H1 (cell line): ENCODE measurements at regions not wholly inside any gene's neighbourhood (a gene's known extent, or its start where the extent isn't known, plus 50 kb on each side); places are given as distances from the start of the nearest gene placed in this dataset.

Experiments
- CTCF ChIA-PET: fragments of 300-600 bp; sonication (Branson Sonifier 250); formaldehyde crosslinking; loops from one replicate; lab custom pipeline; 2021; ENCODE audit not compliant: partially characterized antibody; lab: Charles Lee
- POLR2A ChIA-PET: fragments of 300-600 bp; sonication (Branson Sonifier 250); formaldehyde crosslinking; loops from one replicate; lab custom pipeline; 2021; ENCODE audit warnings: inconsistent platforms; ENCODE audit not compliant: partially characterized antibody; lab: Charles Lee
- DNase-seq, 2 experiments: peaks; one replicate each; pipeline versions ENCODE4 v3.0.0 to v3.0.0-alpha.2; 2010 to 2022; ENCODE audit warnings: low spot score in 2 of 2, low read depth in 1 of 2, mixed read lengths in 1 of 2
- FAIRE-seq: peaks from 2 replicates; lab custom pipeline; 2011; peaks lifted over from hg19 to GRCh38; lab: Jason Lieb, UNC
- H2AFZ ChIP-seq: 2 replicates; pipeline ENCODE4 v1.8.1; 2012; ENCODE audit warnings: low read length, inconsistent platforms
- H2AK5ac ChIP-seq: 2 replicates; pipeline ENCODE4 v1.6.1; 2013; ENCODE audit warnings: low read depth, low read length
- H2BK120ac ChIP-seq: replicated peaks from 2 replicates; pipeline ENCODE3; 2013; ENCODE audit warnings: low read depth, low read length, inconsistent platforms
- H2BK12ac ChIP-seq: 2 replicates; pipeline ENCODE4 v1.6.1; 2013; ENCODE audit warnings: low read depth, low read length
- H2BK15ac ChIP-seq: 2 replicates; pipeline ENCODE4 v1.6.1; 2013; ENCODE audit warnings: low read length
- H2BK20ac ChIP-seq: 2 replicates; pipeline ENCODE4 v1.6.1; 2013; ENCODE audit warnings: low read length
- H2BK5ac ChIP-seq: 2 replicates; pipeline ENCODE4 v1.6.1; 2013; ENCODE audit warnings: low read depth, low read length
- H3K14ac ChIP-seq: 2 replicates; pipeline ENCODE4 v1.6.1; 2013; ENCODE audit warnings: inconsistent platforms; ENCODE audit not compliant: insufficient read length
- H3K18ac ChIP-seq: 2 replicates; pipeline ENCODE4 v1.6.1; 2013; ENCODE audit warnings: low read length; ENCODE audit errors: extremely low read depth
- H3K23ac ChIP-seq: 2 replicates; pipeline ENCODE4 v1.6.1; 2013; ENCODE audit warnings: inconsistent platforms; ENCODE audit not compliant: insufficient read length
- H3K23me2 ChIP-seq: 2 replicates; pipeline ENCODE4 v1.6.1; 2013; ENCODE audit warnings: low read depth, low read length
- H3K27ac ChIP-seq: 2 replicates; pipeline ENCODE4 v1.6.1; 2011; ENCODE audit warnings: low read depth, low read length, inconsistent platforms
- H3K27me3 ChIP-seq, 4 experiments: replicated peaks in 1 of 4; 1 replicate in 1 of 4; 2 replicates in 3 of 4; pipeline versions ENCODE4 v1.6.1 to v1.8.1; 2011 to 2013; ENCODE audit warnings: low read length in 3 of 4, mild to moderate bottlenecking in 3 of 4, inconsistent platforms in 2 of 4, mixed read lengths in 2 of 4, moderate library complexity in 1 of 4; ENCODE audit not compliant: control insufficient read depth in 3 of 4, insufficient read depth in 3 of 4; ENCODE audit errors: extremely low read depth in 1 of 4
- H3K36me3 ChIP-seq, 4 experiments: 2 replicates each; pipeline versions ENCODE4 v1.6.1 to v1.8.1; 2011 to 2013; ENCODE audit warnings: mild to moderate bottlenecking in 4 of 4, low read length in 3 of 4, moderate library complexity in 2 of 4, control low read depth in 1 of 4, inconsistent platforms in 1 of 4; ENCODE audit not compliant: insufficient read depth in 4 of 4, control insufficient read depth in 2 of 4
- H3K4ac ChIP-seq: replicated peaks from 2 replicates; pipeline ENCODE3; 2013; ENCODE audit warnings: low read length, low read depth, mixed read lengths, inconsistent platforms; ENCODE audit not compliant: insufficient read length
- H3K4me1 ChIP-seq, 4 experiments: replicated peaks in 1 of 4; 1 replicate in 1 of 4; 2 replicates in 3 of 4; pipeline versions ENCODE4 v1.6.1 to v1.8.1; 2011 to 2013; ENCODE audit warnings: low read length in 3 of 4, inconsistent platforms in 2 of 4, mixed read lengths in 1 of 4; ENCODE audit not compliant: insufficient read depth in 4 of 4, control insufficient read depth in 3 of 4
- H3K4me2 ChIP-seq, 2 experiments: 2 replicates each; pipeline versions ENCODE4 v1.6.1 to v1.8.1; 2011 to 2013; ENCODE audit warnings: low read depth in 2 of 2, low read length in 2 of 2, control low read depth in 1 of 2, inconsistent platforms in 1 of 2, mild to moderate bottlenecking in 1 of 2; ENCODE audit not compliant: insufficient read depth in 1 of 2
- H3K4me3 ChIP-seq, 4 experiments: fragments of 200-600, 300-600 bp in 1 of 4; sonication (generic), shearing (Covaris generic), sonication (Bioruptor Twin) in 1 of 4; 2 replicates each; pipeline versions ENCODE4 v1.5.1 to v1.8.1; 2011 to 2016; ENCODE audit warnings: low read length in 4 of 4, low read depth in 3 of 4, control low read depth in 2 of 4, inconsistent platforms in 2 of 4, mild to moderate bottlenecking in 2 of 4, mixed read lengths in 1 of 4, moderate library complexity in 1 of 4; ENCODE audit not compliant: insufficient read depth in 2 of 4; ENCODE audit errors: extremely low read depth in 1 of 4
- H3K56ac ChIP-seq: replicated peaks from 2 replicates; pipeline ENCODE3; 2013; ENCODE audit warnings: low read depth, mild to moderate bottlenecking, mixed read lengths, low read length, inconsistent platforms; ENCODE audit not compliant: insufficient read length
- H3K79me1 ChIP-seq: 2 replicates; pipeline ENCODE4 v1.6.1; 2013; ENCODE audit warnings: low read depth, low read length, control low read depth
- H3K79me2 ChIP-seq, 2 experiments: 2 replicates each; pipeline versions ENCODE4 v1.6.1 to v1.8.1; 2012 to 2013; ENCODE audit warnings: low read length in 2 of 2, mild to moderate bottlenecking in 2 of 2, inconsistent platforms in 1 of 2; ENCODE audit not compliant: insufficient read depth in 2 of 2, control insufficient read depth in 1 of 2
- H3K9ac ChIP-seq, 4 experiments: replicated peaks in 1 of 4; 1 replicate in 1 of 4; 2 replicates in 3 of 4; pipeline versions ENCODE4 v1.6.1 to v1.8.1; 2011 to 2013; ENCODE audit warnings: low read depth in 3 of 4, low read length in 3 of 4, control low read depth in 2 of 4, mild to moderate bottlenecking in 2 of 4, moderate library complexity in 2 of 4, inconsistent platforms in 1 of 4; ENCODE audit errors: extremely low read depth in 1 of 4
- H3K9me3 ChIP-seq, 2 experiments: 2 replicates each; pipeline versions ENCODE4 v1.6.1 to v1.8.1; 2012 to 2013; ENCODE audit warnings: mild to moderate bottlenecking in 2 of 2, moderate library complexity in 2 of 2, control low read depth in 1 of 2, inconsistent platforms in 1 of 2, low read depth in 1 of 2, low read length in 1 of 2, mixed read lengths in 1 of 2; ENCODE audit not compliant: insufficient read depth in 2 of 2
- H4K20me1 ChIP-seq, 2 experiments: replicated peaks in 1 of 2; 2 replicates each; pipeline versions ENCODE3 to v1.8.1; 2011 to 2013; ENCODE audit warnings: inconsistent platforms in 2 of 2, low read length in 2 of 2, mild to moderate bottlenecking in 1 of 2; ENCODE audit not compliant: insufficient read depth in 2 of 2, control insufficient read depth in 1 of 2
- H4K5ac ChIP-seq: 2 replicates; pipeline ENCODE4 v1.6.1; 2013; ENCODE audit warnings: low read length, low read depth, mixed read lengths, inconsistent platforms; ENCODE audit not compliant: insufficient read length
- H4K8ac ChIP-seq: 2 replicates; pipeline ENCODE4 v1.8.0; 2013; ENCODE audit warnings: mild to moderate bottlenecking, moderate library complexity, low read length, inconsistent platforms; ENCODE audit not compliant: insufficient read depth; ENCODE audit errors: extremely low read depth
- H4K91ac ChIP-seq: replicated peaks from 2 replicates; pipeline ENCODE3; 2013; ENCODE audit warnings: low read length, mixed read lengths, inconsistent platforms; ENCODE audit not compliant: insufficient read length
- ATF3 ChIP-seq: IDR thresholded peaks from 2 replicates; pipeline ENCODE4 v1.6.1; 2011; ENCODE audit warnings: low read depth, mild to moderate bottlenecking, low read length; ENCODE audit not compliant: insufficient read depth
- BCL11A ChIP-seq, 2 experiments: IDR thresholded peaks; one replicate each; pipeline ENCODE4 v1.6.1; 2011; ENCODE audit warnings: low read depth in 2 of 2, low read length in 2 of 2, mild to moderate bottlenecking in 2 of 2
- EZH2 ChIP-seq: fragments of 200-600 bp; sonication (generic); IDR thresholded peaks from 2 replicates; pipeline ENCODE4 v1.7.1; 2012; ENCODE audit warnings: low read depth, mild to moderate bottlenecking, moderate library complexity, low read length, inconsistent platforms; ENCODE audit not compliant: severe bottlenecking
- MAFK ChIP-seq: IDR thresholded peaks from 2 replicates; pipeline ENCODE4 v1.6.1; 2012; ENCODE audit warnings: low read depth, mild to moderate bottlenecking, improper control_type of control experiment, low read length
- POLR2A ChIP-seq, 2 experiments: IDR thresholded peaks; 1 replicate in 1 of 2; 2 replicates in 1 of 2; pipeline ENCODE4 v1.6.1; 2011; ENCODE audit warnings: low read depth in 2 of 2, low read length in 2 of 2, mild to moderate bottlenecking in 2 of 2; ENCODE audit errors: control extremely low read depth in 1 of 2
- POU5F1 ChIP-seq: IDR thresholded peaks from 2 replicates; pipeline ENCODE4 v1.6.1; 2011; ENCODE audit warnings: low read depth, mild to moderate bottlenecking, low read length, moderate library complexity
- RNF2 ChIP-seq: fragments of 200-900, 300-1000 bp; sonication (generic); IDR thresholded peaks from 2 replicates; pipeline ENCODE4 v1.7.1; 2016; ENCODE audit warnings: borderline replicate concordance, low read depth, mild to moderate bottlenecking, antibody characterized with exemption, low read length; ENCODE audit not compliant: poor library complexity, severe bottlenecking; ENCODE audit errors: missing control alignments
- SIRT6 ChIP-seq: IDR thresholded peaks from one replicate; pipeline ENCODE4 v1.7.1; 2012; ENCODE audit warnings: low read length, inconsistent platforms
- SP1 ChIP-seq: IDR thresholded peaks from 2 replicates; pipeline ENCODE4 v1.6.1; 2011; ENCODE audit warnings: low read depth, low read length
- TBP ChIP-seq: IDR thresholded peaks from 2 replicates; pipeline ENCODE4 v1.6.1; 2011; ENCODE audit warnings: low read depth, low read length, improper control_type of control experiment
- ZNF274 ChIP-seq: IDR thresholded peaks from 2 replicates; pipeline ENCODE4 v1.7.0; 2012; ENCODE audit warnings: low read length, borderline replicate concordance; ENCODE audit errors: extremely low read depth
- WGBS, 2 experiments: shearing (Covaris generic) in 1 of 2; methylation state at CpG; one replicate each; pipeline versions ENCODE4 v1.1.6 to v1.1.7; 2013 to 2015; ENCODE audit warnings: low lambda C conversion rate in 2 of 2, mixed read lengths in 2 of 2, inconsistent platforms in 1 of 2, low coverage in 1 of 2, missing lambda C conversion rate in 1 of 2; ENCODE audit not compliant: insufficient replicate concordance in 2 of 2, insufficient coverage in 1 of 2, insufficient read length in 1 of 2; ENCODE audit errors: extremely low coverage in 1 of 2, missing lambda C conversion rate in 1 of 2; 5-methylcytosine and 5-hydroxymethylcytosine counted together

- no peak overlapping the region for H3K4me2 ChIP-seq
- POLR2A ChIA-PET, result no interaction called here
- H3K56ac ChIP-seq, result no peak overlapping the region
- no peak overlapping the region for H3K27ac ChIP-seq
- H2BK20ac ChIP-seq, result no peak overlapping the region
- H3K9me3 ChIP-seq, result no peaks in the 10 kb centered on the region
- no peak overlapping the region for H4K91ac ChIP-seq
- no peaks in the 10 kb centered on the region for H3K23me2 ChIP-seq
- CTCF ChIA-PET, result no interaction called here
- TF ChIP-seq POLR2A (IDR thresholded peaks at IDR 0.05; ENCODE audit: control extremely low read depth in 1 of 2, low read depth in 2 of 2, low read length in 2 of 2) (no peak), ATF3 (no peak), SIRT6 (no peak), TBP (no peak), SP1 (no peak), RNF2 (no peak), EZH2 (no peak), ZNF274 (no peak), MAFK (no peak), BCL11A (IDR thresholded peaks at IDR 0.05; ENCODE audit: low read depth in 2 of 2, low read length in 2 of 2) (no peak), POU5F1 (no peak)
- H2BK12ac ChIP-seq, result no peak overlapping the region
- no peaks in the 10 kb centered on the region for H3K79me2 ChIP-seq
- no peak overlapping the region for H3K18ac ChIP-seq
- no peak overlapping the region for H2AFZ ChIP-seq
- H2BK15ac ChIP-seq, result no peak overlapping the region
- no peaks in the 10 kb centered on the region for H3K4me1 ChIP-seq
- H3K9ac ChIP-seq, result no peak overlapping the region
- no peak overlapping the region for H2BK5ac ChIP-seq
- H3K23ac ChIP-seq, result no peak overlapping the region
- H2BK120ac ChIP-seq, result no peak overlapping the region
- H3K27me3 ChIP-seq, result no peaks in the 10 kb centered on the region; a peak in 1 of 7 replicates
- no peak overlapping the region for H4K5ac ChIP-seq
- FAIRE-seq (no peak), DNase-seq (no peak)
- H3K36me3 ChIP-seq, result no peaks in the 10 kb centered on the region
- H3K14ac ChIP-seq, result no peak overlapping the region
- no peaks in the 10 kb centered on the region for H4K20me1 ChIP-seq
- no peaks in the 10 kb centered on the region for H3K79me1 ChIP-seq
- no peak overlapping the region for H2AK5ac ChIP-seq
- H4K8ac ChIP-seq, result no peak overlapping the region
- 94% methylated on average over 1 of the region's 1 CpG; no CpG with 5 or more reads in 1 of the 2 experiments for WGBS, 2 experiments
- H3K4me3 ChIP-seq, result no peak overlapping the region
- no peak overlapping the region for H3K4ac ChIP-seq
These were observed 193.4 kb upstream of the CXCL12 start for GRCh38 chr10:44578271-44578670.
